GM23338 (cell line): ENCODE measurements at regions not wholly inside any gene's neighbourhood (a gene's known extent, or its start where the extent isn't known, plus 50 kb on each side); places are given as distances from the start of the nearest gene placed in this dataset.

Source experiments
- ATAC-seq: fragments of 200-7000 bp; cut with Tn5 transposase; 3 replicates; pipeline ENCODE4 v1.9.1; 2020
- DNase-seq: peaks from one replicate; pipeline ENCODE4 v3.0.0-alpha.2; 2015; ENCODE audit warnings: low spot score
- H2AFZ ChIP-seq: fragments of 200-600 bp; sonication (generic); 2 replicates; pipeline ENCODE4 v1.8.0; 2016; ENCODE audit warnings: antibody characterized with exemption, mild to moderate bottlenecking, moderate library complexity
- H3F3A ChIP-seq: fragments of 200-600 bp; sonication (generic); replicated peaks from 2 replicates; pipeline ENCODE4 v1.8.0; 2017; ENCODE audit warnings: antibody characterized with exemption, mixed run types, low read depth
- H3K27ac ChIP-seq: fragments of 200-600 bp; sonication (generic); 2 replicates; pipeline ENCODE4 v1.6.1; 2016; ENCODE audit warnings: low read depth
- H3K27me3 ChIP-seq: fragments of 200-600 bp; sonication (generic); 2 replicates; pipeline ENCODE4 v1.8.0; 2016; ENCODE audit warnings: mild to moderate bottlenecking, mixed run types, moderate library complexity; ENCODE audit not compliant: insufficient read depth
- H3K36me3 ChIP-seq: fragments of 200-600 bp; sonication (generic); 2 replicates; pipeline ENCODE4 v1.8.0; 2016; ENCODE audit warnings: mild to moderate bottlenecking; ENCODE audit not compliant: insufficient read depth
- H3K4me1 ChIP-seq: fragments of 200-600 bp; sonication (generic); 2 replicates; pipeline ENCODE4 v1.8.0; 2016; ENCODE audit warnings: mild to moderate bottlenecking, moderate library complexity; ENCODE audit not compliant: insufficient read depth
- H3K4me2 ChIP-seq: fragments of 200-600 bp; sonication (generic); 2 replicates; pipeline ENCODE4 v1.7.1; 2017; ENCODE audit warnings: mixed run types
- H3K4me3 ChIP-seq: fragments of 200-600 bp; sonication (generic); 2 replicates; pipeline ENCODE4 v1.6.1; 2016; ENCODE audit warnings: mixed run types
- H3K79me2 ChIP-seq: fragments of 200-600 bp; sonication (generic); replicated peaks from 2 replicates; pipeline ENCODE4 v1.8.0; 2017; ENCODE audit warnings: mild to moderate bottlenecking; ENCODE audit not compliant: insufficient read depth
- H3K9me2 ChIP-seq: fragments of 200-600 bp; sonication (generic); 2 replicates; pipeline ENCODE4 v1.8.0; 2017; ENCODE audit not compliant: insufficient read depth
- H4K20me1 ChIP-seq: fragments of 200-600 bp; sonication (generic); replicated peaks from 2 replicates; pipeline ENCODE4 v1.8.0; 2017; ENCODE audit warnings: mild to moderate bottlenecking; ENCODE audit not compliant: insufficient read depth
- H3K27ac Mint-ChIP-seq: 2 replicates; pipeline ENCODE4 v1.8.0; 2020; ENCODE audit warnings: inconsistent platforms, mild to moderate bottlenecking, moderate library complexity, mixed read lengths
- H3K27me3 Mint-ChIP-seq: 3 replicates; pipeline ENCODE4 v1.8.0; 2022; ENCODE audit warnings: low read depth, mild to moderate bottlenecking, moderate library complexity, mixed read lengths, inconsistent platforms; ENCODE audit not compliant: insufficient read depth, poor library complexity
- H3K36me3 Mint-ChIP-seq: 3 replicates; pipeline ENCODE4 v1.8.0; 2021; ENCODE audit warnings: low read depth, mild to moderate bottlenecking, inconsistent platforms, moderate library complexity, mixed read lengths
- H3K4me1 Mint-ChIP-seq: 3 replicates; pipeline ENCODE4 v1.8.0; 2020; ENCODE audit warnings: mild to moderate bottlenecking, inconsistent platforms, mixed read lengths
- H3K4me3 Mint-ChIP-seq: 3 replicates; pipeline ENCODE4 v1.8.0; 2021; ENCODE audit warnings: moderate library complexity, mild to moderate bottlenecking, inconsistent platforms, mixed read lengths
- H3K9me3 Mint-ChIP-seq: 3 replicates; pipeline ENCODE4 v1.8.0; 2020; ENCODE audit warnings: moderate library complexity, mild to moderate bottlenecking, inconsistent platforms, mixed read lengths
- CREB1 ChIP-seq: fragments of 250-450 bp; sonication (Bioruptor Pico); IDR thresholded peaks from 2 replicates; pipeline ENCODE4 v1.5.0; 2020; ENCODE audit warnings: low read depth, mild to moderate bottlenecking, moderate library complexity
- ETS1 ChIP-seq: IDR thresholded peaks from 2 replicates; pipeline ENCODE4 v1.6.1; 2016; ENCODE audit warnings: antibody characterized with exemption
- REST ChIP-seq: IDR thresholded peaks from one replicate; pipeline ENCODE4 v1.6.1; 2018; ENCODE audit warnings: antibody characterized with exemption; ENCODE audit not compliant: unreplicated experiment
- STAT1 ChIP-seq: IDR thresholded peaks from one replicate; pipeline ENCODE4 v1.6.1; 2016; ENCODE audit warnings: antibody characterized with exemption; ENCODE audit not compliant: unreplicated experiment
- ZNF114 ChIP-seq: fragments of 250-450 bp; sonication (Bioruptor Pico); IDR thresholded peaks from 2 replicates; pipeline ENCODE4 v1.5.0; 2020; ENCODE audit warnings: mild to moderate bottlenecking, moderate library complexity
- ZNF462 ChIP-seq: fragments of 250-450 bp; sonication (Bioruptor Pico); IDR thresholded peaks from 2 replicates; pipeline ENCODE4 v1.5.0; 2020; ENCODE audit warnings: mild to moderate bottlenecking, moderate library complexity

GRCh38 chr3:102630531-102630930 is 195.7 kb downstream of the ZPLD1 start:
- Mint-ChIP-seq H3K9me3 (peaks cover 14% of the 10 kb centered on the region), H3K27me3 (no peaks in the 10 kb centered on the region), H3K4me3 (no peak overlapping the region), H3K4me1 (no peaks in the 10 kb centered on the region), H3K36me3 (peaks cover 7% of the 10 kb centered on the region; the same call in 2 of the 3 replicates), H3K27ac (no peak overlapping the region)
- no peak for ATAC-seq
- H3K79me2 ChIP-seq = no peaks in the 10 kb centered on the region
- H3K27ac ChIP-seq = no peak overlapping the region
- no peaks in the 10 kb centered on the region for H3F3A ChIP-seq
- H3K36me3 ChIP-seq = no peaks in the 10 kb centered on the region
- no peak overlapping the region for H3K4me2 ChIP-seq
- H3K4me3 ChIP-seq = no peak overlapping the region
- H3K27me3 ChIP-seq = no peaks in the 10 kb centered on the region
- no peaks in the 10 kb centered on the region for H4K20me1 ChIP-seq
- no peak overlapping the region for H2AFZ ChIP-seq
- no peaks in the 10 kb centered on the region for H3K4me1 ChIP-seq
- no peaks in the 10 kb centered on the region for H3K9me2 ChIP-seq
- TF ChIP-seq CREB1 (CRISPR knock-in tag) (no peak), STAT1 (no peak), ETS1 (no peak), ZNF114 (CRISPR knock-in tag) (no peak), REST (no peak), ZNF462 (CRISPR knock-in tag) (no peak)
- no peak for DNase-seq
